WTC11 (cell line): ENCODE measurements at regions not wholly inside any gene's neighbourhood (a gene's known extent, or its start where the extent isn't known, plus 50 kb on each side); places are given as distances from the start of the nearest gene placed in this dataset.
"Not testable (repeated sequence)": the region's sequence is repeated elsewhere in the genome, so short reads cannot be mapped to it uniquely, and the experiment has no call there.

Experiments used
- ATAC-seq: fragments of 200-7000 bp; cut with Tn5 transposase; 2 replicates; pipeline ENCODE4 v1.10.0; 2021; ENCODE audit warnings: mild to moderate bottlenecking, moderate library complexity
- CTCF ChIA-PET: fragments of 300-600 bp; sonication (Branson Sonifier 250); formaldehyde crosslinking; loops from one replicate; lab custom pipeline; 2021; ENCODE audit warnings: antibody characterized with exemption; lab: Charles Lee
- POLR2A ChIA-PET: fragments of 350-600 bp; sonication (Branson Sonifier 250); formaldehyde crosslinking; loops from one replicate; lab custom pipeline; 2021; ENCODE audit warnings: antibody characterized with exemption; lab: Charles Lee
- DNase-seq: peaks from one replicate; pipeline ENCODE4 v3.0.0; 2021; ENCODE audit warnings: low spot score
- H3K27ac Mint-ChIP-seq: 2 replicates; pipeline ENCODE4 v1.8.0; 2021; ENCODE audit warnings: mixed read lengths
- H3K27me3 Mint-ChIP-seq: 2 replicates; pipeline ENCODE4 v1.8.0; 2021; ENCODE audit warnings: low read depth, mild to moderate bottlenecking, moderate library complexity, mixed read lengths
- H3K36me3 Mint-ChIP-seq: 2 replicates; pipeline ENCODE4 v1.8.0; 2021; ENCODE audit warnings: mixed read lengths
- H3K4me1 Mint-ChIP-seq: 2 replicates; pipeline ENCODE4 v1.8.0; 2022; ENCODE audit warnings: mixed read lengths
- H3K4me3 Mint-ChIP-seq: 2 replicates; pipeline ENCODE4 v1.8.0; 2021; ENCODE audit warnings: mild to moderate bottlenecking, moderate library complexity, mixed read lengths
- H3K9me3 Mint-ChIP-seq: 2 replicates; pipeline ENCODE4 v1.8.0; 2021; ENCODE audit warnings: mixed read lengths
- CDX4 ChIP-seq: fragments of 250-450 bp; sonication (Bioruptor Pico); IDR thresholded peaks from 2 replicates; pipeline ENCODE4 v1.9.0; 2021; ENCODE audit warnings: moderate library complexity, mild to moderate bottlenecking, inconsistent platforms, borderline replicate concordance
- ERG ChIP-seq: fragments of 250-450 bp; sonication (Bioruptor Pico); IDR thresholded peaks from 2 replicates; pipeline ENCODE4 v1.8.0; 2021; ENCODE audit warnings: mild to moderate bottlenecking
- KAT7 ChIP-seq: sonication (generic); formaldehyde crosslinking; IDR thresholded peaks from 2 replicates; pipeline ENCODE4 v1.8.1; 2023; ENCODE audit warnings: missing genetic modification reagents, mild to moderate bottlenecking, borderline replicate concordance
- PRRX2 ChIP-seq: fragments of 250-450 bp; sonication (Bioruptor Pico); IDR thresholded peaks from 2 replicates; pipeline ENCODE4 v1.8.0; 2021; ENCODE audit warnings: mild to moderate bottlenecking
- TF ChIP-seq, protein P1 (sequence below): sonication (generic); formaldehyde crosslinking; IDR thresholded peaks from 2 replicates; pipeline ENCODE4 v1.8.1; 2023; ENCODE audit warnings: mild to moderate bottlenecking, missing genetic modification reagents, borderline replicate concordance

GRCh38 chr4:177256950-177257349, 52.7 kb upstream of the NEIL3 start:
- ATAC-seq (no peak), DNase-seq (no peak)
- Mint-ChIP-seq H3K4me3 (no peak overlapping the region), H3K36me3 (no peaks in the 10 kb centered on the region), H3K4me1 (peaks cover 12% of the 10 kb centered on the region), H3K27ac (no peak overlapping the region), H3K9me3 (peaks cover 6% of the 10 kb centered on the region), H3K27me3 (no peaks in the 10 kb centered on the region; the same call in 1 of the 2 replicates)
- POLR2A ChIA-PET: no interaction called here
- no peak for TF ChIP-seq KAT7 (CRISPR knock-in tag)
- TF ChIP-seq ERG (CRISPR knock-in tag): no peak
- TF ChIP-seq PRRX2 (CRISPR knock-in tag): no peak
- TF ChIP-seq, protein P1, sequence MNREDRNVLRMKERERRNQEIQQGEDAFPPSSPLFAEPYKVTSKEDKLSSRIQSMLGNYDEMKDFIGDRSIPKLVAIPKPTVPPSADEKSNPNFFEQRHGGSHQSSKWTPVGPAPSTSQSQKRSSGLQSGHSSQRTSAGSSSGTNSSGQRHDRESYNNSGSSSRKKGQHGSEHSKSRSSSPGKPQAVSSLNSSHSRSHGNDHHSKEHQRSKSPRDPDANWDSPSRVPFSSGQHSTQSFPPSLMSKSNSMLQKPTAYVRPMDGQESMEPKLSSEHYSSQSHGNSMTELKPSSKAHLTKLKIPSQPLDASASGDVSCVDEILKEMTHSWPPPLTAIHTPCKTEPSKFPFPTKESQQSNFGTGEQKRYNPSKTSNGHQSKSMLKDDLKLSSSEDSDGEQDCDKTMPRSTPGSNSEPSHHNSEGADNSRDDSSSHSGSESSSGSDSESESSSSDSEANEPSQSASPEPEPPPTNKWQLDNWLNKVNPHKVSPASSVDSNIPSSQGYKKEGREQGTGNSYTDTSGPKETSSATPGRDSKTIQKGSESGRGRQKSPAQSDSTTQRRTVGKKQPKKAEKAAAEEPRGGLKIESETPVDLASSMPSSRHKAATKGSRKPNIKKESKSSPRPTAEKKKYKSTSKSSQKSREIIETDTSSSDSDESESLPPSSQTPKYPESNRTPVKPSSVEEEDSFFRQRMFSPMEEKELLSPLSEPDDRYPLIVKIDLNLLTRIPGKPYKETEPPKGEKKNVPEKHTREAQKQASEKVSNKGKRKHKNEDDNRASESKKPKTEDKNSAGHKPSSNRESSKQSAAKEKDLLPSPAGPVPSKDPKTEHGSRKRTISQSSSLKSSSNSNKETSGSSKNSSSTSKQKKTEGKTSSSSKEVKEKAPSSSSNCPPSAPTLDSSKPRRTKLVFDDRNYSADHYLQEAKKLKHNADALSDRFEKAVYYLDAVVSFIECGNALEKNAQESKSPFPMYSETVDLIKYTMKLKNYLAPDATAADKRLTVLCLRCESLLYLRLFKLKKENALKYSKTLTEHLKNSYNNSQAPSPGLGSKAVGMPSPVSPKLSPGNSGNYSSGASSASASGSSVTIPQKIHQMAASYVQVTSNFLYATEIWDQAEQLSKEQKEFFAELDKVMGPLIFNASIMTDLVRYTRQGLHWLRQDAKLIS (CRISPR knock-in tag): no peak
- no peak for TF ChIP-seq CDX4 (CRISPR knock-in tag)
- CTCF ChIA-PET: no interaction called here

- H3K27ac Mint-ChIP-seq, DNase-seq, H3K36me3 Mint-ChIP-seq, CTCF ChIA-PET, H3K27me3 Mint-ChIP-seq, ATAC-seq, H3K4me3 Mint-ChIP-seq, H3K9me3 Mint-ChIP-seq, POLR2A ChIA-PET: not testable (repeated sequence)
- peaks cover 19% of the 10 kb centered on the region for H3K4me1 Mint-ChIP-seq
Observed at GRCh38 chr4:177259466-177259865, 50.2 kb upstream of the NEIL3 start.
